Esophagus squamous epithelium (tissue), 4 donors: ENCODE measurements at regions not wholly inside any gene's neighbourhood (a gene's known extent, or its start where the extent isn't known, plus 50 kb on each side); places are given as distances from the start of the nearest gene placed in this dataset.

Source experiments
- CTCF ChIP-seq, 6 experiments: fragments of 450-650 bp in 4 of 6; fragments of 200-600 bp in 2 of 6; sonication (generic) in 2 of 6; IDR thresholded peaks; one replicate each; pipeline ENCODE4 v1.5.1; 2016 to 2019; ENCODE audit warnings: antibody characterized with exemption in 6 of 6, mild to moderate bottlenecking in 4 of 6, moderate library complexity in 4 of 6
- POLR2A ChIP-seq, 4 donors: fragments of 450-650 bp; IDR thresholded peaks; one replicate each; pipeline ENCODE4 v1.6.1; 2017; ENCODE audit warnings: antibody characterized with exemption in 4 of 4, mild to moderate bottlenecking in 4 of 4, moderate library complexity in 3 of 4

- TF ChIP-seq CTCF (IDR thresholded peaks at IDR 0.05) (no peak), POLR2A (IDR thresholded peaks at IDR 0.05) (no peak)
Measured at GRCh38 chr14:104377256-104377655, 202.3 kb upstream of the C14orf180 start.
